Activated CD4-positive, alpha-beta T cell treated with anti-CD3 and anti-CD28 coated beads, Interleukin-2, amount 10 ng/mL, durations not matched to agents 7 days and 5 days (primary cell): ENCODE measurements at regions not wholly inside any gene's neighbourhood (a gene's known extent, or its start where the extent isn't known, plus 50 kb on each side); places are given as distances from the start of the nearest gene placed in this dataset.
"Not testable (repeated sequence)": the region's sequence is repeated elsewhere in the genome, so short reads cannot be mapped to it uniquely, and the experiment has no call there.

Experiments
- CTCF ChIA-PET: fragments of 350-600 bp; sonication (Branson Sonifier 250); formaldehyde crosslinking; loops from one replicate; lab custom pipeline; 2021; ENCODE audit warnings: antibody characterized with exemption; lab: Charles Lee
- POLR2A ChIA-PET: fragments of 350-600 bp; sonication (Branson Sonifier 250); formaldehyde crosslinking; loops from one replicate; lab custom pipeline; 2021; ENCODE audit warnings: antibody characterized with exemption; lab: Charles Lee
- DNase-seq: peaks from one replicate; pipeline ENCODE4 v3.0.0-alpha.2; 2020
- H3K27ac Mint-ChIP-seq: one replicate; pipeline ENCODE4 v1.8.0; 2021; ENCODE audit warnings: mild to moderate bottlenecking, moderate library complexity, mixed read lengths
- H3K27me3 Mint-ChIP-seq: one replicate; pipeline ENCODE4 v1.8.0; 2021; ENCODE audit warnings: mixed read lengths
- H3K36me3 Mint-ChIP-seq: one replicate; pipeline ENCODE4 v1.8.0; 2021; ENCODE audit warnings: low read depth, mixed read lengths
- H3K4me1 Mint-ChIP-seq: one replicate; pipeline ENCODE4 v1.8.0; 2021; ENCODE audit warnings: mixed read lengths
- H3K4me3 Mint-ChIP-seq: one replicate; pipeline ENCODE4 v1.8.0; 2021; ENCODE audit warnings: mild to moderate bottlenecking, moderate library complexity, mixed read lengths
- H3K9me3 Mint-ChIP-seq: one replicate; pipeline ENCODE4 v1.8.0; 2021; ENCODE audit warnings: mixed read lengths

- no peak overlapping the region for H3K27ac Mint-ChIP-seq
- peaks cover 18% of the 10 kb centered on the region for H3K9me3 Mint-ChIP-seq
- H3K36me3 Mint-ChIP-seq = no peaks in the 10 kb centered on the region
- ChIA-PET POLR2A (no interaction called here), CTCF (no interaction called here)
- H3K27me3 Mint-ChIP-seq = no peaks in the 10 kb centered on the region
- no peaks in the 10 kb centered on the region for H3K4me1 Mint-ChIP-seq
- DNase-seq = no peak
- no peak overlapping the region for H3K4me3 Mint-ChIP-seq
These were observed 1033.3 kb upstream of the FLRT2 start for GRCh38 chr14:84496677-84497076.

- H3K27me3 Mint-ChIP-seq, H3K4me1 Mint-ChIP-seq, H3K4me3 Mint-ChIP-seq, POLR2A ChIA-PET, H3K27ac Mint-ChIP-seq, DNase-seq, H3K36me3 Mint-ChIP-seq: not testable (repeated sequence)
- peaks cover 20% of the 10 kb centered on the region for H3K9me3 Mint-ChIP-seq
- CTCF ChIA-PET = interaction anchor here (0.5 kb wide), 1 partner anchor 148 kb away, joined by 3 read pairs; no protein-coding TSS in a partner anchor
These were observed 1017.1 kb upstream of the FLRT2 start for GRCh38 chr14:84512823-84513222.

- H3K9me3 Mint-ChIP-seq = peaks cover 11% of the 10 kb centered on the region
- DNase-seq = no peak
- no peaks in the 10 kb centered on the region for H3K36me3 Mint-ChIP-seq
- H3K4me1 Mint-ChIP-seq = no peaks in the 10 kb centered on the region
- no peaks in the 10 kb centered on the region for H3K27me3 Mint-ChIP-seq
- H3K4me3 Mint-ChIP-seq = no peak overlapping the region
- ChIA-PET POLR2A (no interaction called here), CTCF (no interaction called here)
- no peak overlapping the region for H3K27ac Mint-ChIP-seq
These were observed 1010.1 kb upstream of the FLRT2 start for GRCh38 chr14:84519836-84520235.

DNA sequence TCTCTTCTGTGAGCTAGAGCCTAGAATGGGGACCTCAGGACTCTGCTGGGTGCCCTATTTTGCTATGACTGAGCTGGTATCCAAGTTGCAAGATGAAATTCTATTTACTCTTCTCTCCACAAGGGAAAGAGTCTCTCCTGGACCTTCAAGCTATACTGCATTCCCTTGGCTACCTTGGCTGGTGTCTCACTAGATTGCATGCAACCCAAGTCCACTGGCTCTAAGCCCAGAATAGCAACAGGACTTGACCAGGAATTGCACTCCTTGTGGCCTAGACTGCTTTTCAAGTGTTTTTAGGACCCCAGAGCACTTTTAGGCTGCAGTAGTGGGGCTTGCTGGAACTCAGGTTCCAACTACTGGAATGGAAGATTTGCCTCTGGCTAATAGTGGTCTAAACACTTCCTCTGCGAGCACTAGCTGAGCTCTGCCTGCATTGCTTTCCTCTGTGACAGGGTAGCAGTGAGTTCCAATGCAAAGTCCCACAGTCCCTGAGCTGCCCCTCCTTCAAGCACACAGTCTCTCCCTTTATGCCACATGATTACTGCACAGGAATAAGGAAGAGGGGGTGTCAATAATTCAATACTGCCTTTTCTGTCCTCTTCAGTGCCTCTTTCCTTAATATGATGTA, 1009.1 kb upstream of the FLRT2 start:
- CTCF ChIA-PET = no interaction called here
- Mint-ChIP-seq H3K4me3 (no peak overlapping the region), H3K36me3 (no peaks in the 10 kb centered on the region), H3K9me3 (peaks cover 6% of the 10 kb centered on the region), H3K4me1 (no peaks in the 10 kb centered on the region), H3K27ac (no peak overlapping the region), H3K27me3 (no peaks in the 10 kb centered on the region)
- POLR2A ChIA-PET = no interaction called here
- no peak for DNase-seq

DNA sequence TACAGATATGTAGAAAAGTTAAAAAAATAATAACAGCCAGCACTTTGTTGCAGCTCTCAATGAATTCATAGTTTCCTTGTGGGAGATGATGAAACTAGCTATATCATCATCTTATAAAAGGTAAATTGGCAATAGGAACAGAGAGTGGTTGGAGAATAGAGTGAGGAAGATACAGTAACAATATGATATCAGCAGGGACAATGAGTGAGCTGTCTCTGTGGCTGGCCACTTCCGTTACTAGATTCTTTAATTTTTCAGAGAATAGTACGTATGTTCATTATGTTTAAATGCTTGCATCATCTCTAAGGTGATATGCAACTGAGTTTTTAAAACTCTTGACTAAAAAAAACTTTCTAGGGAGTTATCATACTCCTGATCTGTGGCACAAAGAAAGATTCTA, 1006.2 kb upstream of the FLRT2 start:
- Mint-ChIP-seq H3K27me3 (no peaks in the 10 kb centered on the region), H3K9me3 (peaks cover 5% of the 10 kb centered on the region), H3K4me1 (no peaks in the 10 kb centered on the region), H3K27ac (no peak overlapping the region), H3K4me3 (no peak overlapping the region), H3K36me3 (no peaks in the 10 kb centered on the region)
- ChIA-PET CTCF (no interaction called here), POLR2A (no interaction called here)
- no peak for DNase-seq

- POLR2A ChIA-PET = no interaction called here
- DNase-seq = no peak
- Mint-ChIP-seq H3K36me3 (no peaks in the 10 kb centered on the region), H3K27ac (no peak overlapping the region), H3K4me1 (no peaks in the 10 kb centered on the region), H3K9me3 (peaks cover 5% of the 10 kb centered on the region), H3K27me3 (no peaks in the 10 kb centered on the region), H3K4me3 (no peak overlapping the region)
- CTCF ChIA-PET = no interaction called here
These were observed 1002.2 kb upstream of the FLRT2 start for GRCh38 chr14:84527706-84528105.

DNA sequence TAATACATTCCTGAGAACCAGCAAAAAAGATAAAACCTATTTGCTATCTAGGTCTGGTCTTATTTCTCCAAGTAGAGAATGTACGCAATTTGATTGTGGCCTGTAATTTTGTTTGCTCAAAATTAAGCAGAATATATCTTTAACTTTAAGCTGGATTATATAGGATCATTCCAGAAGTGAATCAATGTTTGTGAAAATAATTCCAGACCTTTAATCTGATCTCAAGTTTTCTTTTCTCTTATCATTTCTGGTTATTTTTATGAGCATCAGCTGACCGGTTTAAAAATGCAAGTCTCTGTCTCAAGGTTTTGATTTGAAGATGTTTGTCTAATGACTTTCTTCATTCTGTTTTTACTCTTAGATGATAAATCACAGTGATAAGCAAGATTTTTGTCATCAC, 997.9 kb upstream of the FLRT2 start:
- Mint-ChIP-seq H3K4me1 (no peaks in the 10 kb centered on the region), H3K9me3 (peaks cover 4% of the 10 kb centered on the region), H3K36me3 (no peaks in the 10 kb centered on the region), H3K27me3 (no peaks in the 10 kb centered on the region), H3K4me3 (no peak overlapping the region), H3K27ac (no peak overlapping the region)
- ChIA-PET CTCF (no interaction called here), POLR2A (no interaction called here)
- DNase-seq = no peak

- H3K27ac Mint-ChIP-seq = no peak overlapping the region
- no peaks in the 10 kb centered on the region for H3K27me3 Mint-ChIP-seq
- DNase-seq = no peak
- H3K9me3 Mint-ChIP-seq = no peaks in the 10 kb centered on the region
- no peaks in the 10 kb centered on the region for H3K36me3 Mint-ChIP-seq
- POLR2A ChIA-PET = no interaction called here
- CTCF ChIA-PET = no interaction called here
- H3K4me1 Mint-ChIP-seq = no peaks in the 10 kb centered on the region
- H3K4me3 Mint-ChIP-seq = no peak overlapping the region
These were observed 996.7 kb upstream of the FLRT2 start for GRCh38 chr14:84533181-84533725.

- DNase-seq = no peak
- Mint-ChIP-seq H3K9me3 (no peaks in the 10 kb centered on the region), H3K27ac (no peak overlapping the region), H3K36me3 (no peaks in the 10 kb centered on the region), H3K27me3 (no peaks in the 10 kb centered on the region), H3K4me1 (no peaks in the 10 kb centered on the region), H3K4me3 (no peak overlapping the region)
- ChIA-PET POLR2A (no interaction called here), CTCF (no interaction called here)
These were observed 996.2 kb upstream of the FLRT2 start for GRCh38 chr14:84533791-84534190.

GRCh38 chr14:84535484-84535883, 994.5 kb upstream of the FLRT2 start:
- Mint-ChIP-seq H3K27me3 (no peaks in the 10 kb centered on the region), H3K36me3 (no peaks in the 10 kb centered on the region), H3K9me3 (no peaks in the 10 kb centered on the region), H3K4me1 (no peaks in the 10 kb centered on the region), H3K4me3 (no peak overlapping the region), H3K27ac (no peak overlapping the region)
- ChIA-PET POLR2A (no interaction called here), CTCF (no interaction called here)
- no peak for DNase-seq

GRCh38 chr14:84535976-84536375, 994.0 kb upstream of the FLRT2 start:
- CTCF ChIA-PET = no interaction called here
- POLR2A ChIA-PET = no interaction called here
- Mint-ChIP-seq H3K36me3 (no peaks in the 10 kb centered on the region), H3K4me1 (no peaks in the 10 kb centered on the region), H3K27me3 (no peaks in the 10 kb centered on the region), H3K9me3 (no peaks in the 10 kb centered on the region), H3K27ac (no peak overlapping the region), H3K4me3 (no peak overlapping the region)
- no peak for DNase-seq

- Mint-ChIP-seq H3K36me3 (no peaks in the 10 kb centered on the region), H3K27me3 (no peaks in the 10 kb centered on the region), H3K4me1 (no peaks in the 10 kb centered on the region), H3K9me3 (no peaks in the 10 kb centered on the region), H3K27ac (no peak overlapping the region), H3K4me3 (no peak overlapping the region)
- ChIA-PET POLR2A (no interaction called here), CTCF (no interaction called here)
- no peak for DNase-seq
These were observed 988.9 kb upstream of the FLRT2 start for GRCh38 chr14:84541018-84541417.

- H3K36me3 Mint-ChIP-seq = no peaks in the 10 kb centered on the region
- H3K4me3 Mint-ChIP-seq = no peak overlapping the region
- ChIA-PET CTCF (no interaction called here), POLR2A (no interaction called here)
- no peak for DNase-seq
- H3K4me1 Mint-ChIP-seq = no peaks in the 10 kb centered on the region
- peaks cover 4% of the 10 kb centered on the region for H3K9me3 Mint-ChIP-seq
- H3K27ac Mint-ChIP-seq = no peak overlapping the region
- no peaks in the 10 kb centered on the region for H3K27me3 Mint-ChIP-seq
These were observed 986.1 kb upstream of the FLRT2 start for GRCh38 chr14:84543859-84544258.

- Mint-ChIP-seq H3K4me1 (no peaks in the 10 kb centered on the region), H3K9me3 (peaks cover 6% of the 10 kb centered on the region), H3K4me3 (no peak overlapping the region), H3K27ac (no peak overlapping the region), H3K36me3 (no peaks in the 10 kb centered on the region), H3K27me3 (no peaks in the 10 kb centered on the region)
- ChIA-PET POLR2A (no interaction called here), CTCF (no interaction called here)
- DNase-seq = no peak
These were observed 985.3 kb upstream of the FLRT2 start for GRCh38 chr14:84544486-84545131.
